NCI-H460 (cell line): ENCODE measurements at regions not wholly inside any gene's neighbourhood (a gene's known extent, or its start where the extent isn't known, plus 50 kb on each side); places are given as distances from the start of the nearest gene placed in this dataset.

ENCODE experiments used
- DNase-seq: peaks from one replicate; pipeline ENCODE4 v3.0.0-alpha.2; 2016; ENCODE audit warnings: low read depth; ENCODE audit errors: extremely low read depth

- no peak for DNase-seq
These were observed 147.9 kb downstream of the IMPG2 start for GRCh38 chr3:101172516-101172915.

GRCh38 chr3:101171681-101172191 lies 148.6 kb downstream of the IMPG2 start:
- DNase-seq: no peak

- DNase-seq: no peak
These were observed 149.4 kb downstream of the IMPG2 start for GRCh38 chr3:101170806-101171558.

- DNase-seq: no peak
These were observed 150.2 kb downstream of the IMPG2 start for GRCh38 chr3:101170062-101170771.

- DNase-seq: no peak
These were observed 150.9 kb downstream of the IMPG2 start for GRCh38 chr3:101169516-101169915.

DNA sequence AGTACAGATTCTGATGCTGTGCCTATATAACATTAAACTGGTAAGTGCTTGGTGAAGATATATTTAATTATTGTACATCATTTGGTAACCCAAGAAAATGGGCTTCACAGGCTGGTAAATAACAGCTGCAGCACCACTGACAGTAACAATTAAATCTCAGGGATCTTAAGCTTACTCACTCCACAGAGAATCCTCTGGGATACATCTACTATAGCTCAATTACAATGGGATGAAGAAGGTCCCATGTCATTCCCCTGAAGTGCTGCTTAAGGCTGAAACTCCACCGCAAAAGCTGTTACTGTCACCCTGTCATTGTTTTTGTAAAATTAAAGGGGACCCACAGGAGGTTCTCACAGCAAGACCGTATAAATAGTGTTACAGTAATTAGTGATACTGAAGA lies 153.0 kb downstream of the IMPG2 start:
- no peak for DNase-seq

DNA sequence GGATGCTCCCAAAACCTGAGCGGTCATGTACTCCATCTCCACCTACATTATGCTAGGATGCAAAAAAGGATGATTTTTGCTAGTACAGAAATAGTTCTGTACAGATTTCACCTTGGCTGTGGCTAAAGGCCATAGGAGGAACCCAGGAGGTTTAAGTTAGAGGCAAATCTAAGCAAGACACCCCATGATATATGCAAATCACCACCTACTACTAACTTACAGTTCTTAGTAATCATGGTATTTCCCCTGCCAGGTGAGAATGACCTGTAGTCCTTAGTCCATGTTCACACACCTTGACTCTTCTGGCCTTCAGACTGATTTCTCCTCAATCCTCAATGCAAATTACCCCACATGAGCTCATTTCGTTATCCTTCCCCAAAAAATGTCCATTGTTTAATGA lies 154.2 kb downstream of the IMPG2 start:
- DNase-seq: no peak

GRCh38 chr3:101163554-101163953 lies 156.8 kb downstream of the IMPG2 start:
- no peak for DNase-seq

DNA sequence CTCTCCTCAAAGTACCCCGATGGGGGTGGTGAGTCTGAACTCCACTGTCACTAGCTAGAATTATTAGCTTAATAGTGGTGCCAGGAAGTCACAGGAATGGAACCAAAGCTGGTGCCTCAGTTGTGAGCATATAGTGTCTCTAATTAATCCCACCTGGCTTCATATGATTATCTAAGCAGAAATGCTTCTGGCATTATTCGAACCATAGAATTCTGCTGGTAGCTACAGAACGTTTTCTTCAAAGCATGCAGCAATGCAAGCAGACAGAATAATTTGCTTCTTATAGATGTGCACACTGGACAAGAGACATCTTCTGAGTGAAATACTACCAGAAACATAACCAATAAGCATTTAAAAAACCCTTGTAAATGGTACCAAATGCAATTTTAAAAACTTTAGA lies 160.9 kb downstream of the IMPG2 start:
- no peak for DNase-seq

DNA sequence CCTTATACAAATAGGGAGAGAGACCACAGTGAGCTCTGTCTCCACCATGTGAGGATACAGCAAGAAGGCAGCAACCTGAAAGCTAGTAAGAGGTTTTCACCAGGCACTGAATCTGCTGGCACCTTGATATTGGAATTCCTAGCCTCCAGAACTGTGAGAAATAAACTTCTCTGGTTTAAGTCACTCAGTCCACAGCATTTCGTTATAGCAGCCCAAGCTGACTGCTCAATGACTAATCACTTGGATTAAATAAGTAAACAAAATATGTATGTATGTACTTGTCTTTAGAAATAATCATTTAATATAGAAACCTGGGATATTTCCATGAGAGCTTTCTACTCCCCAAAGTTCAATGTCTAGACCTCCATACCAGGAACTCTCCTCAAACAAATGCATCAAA lies 162.0 kb downstream of the IMPG2 start:
- DNase-seq: no peak

- no peak for DNase-seq
These were observed 163.5 kb downstream of the IMPG2 start for GRCh38 chr3:101156787-101157345.

- no peak for DNase-seq
These were observed 162.6 kb upstream of the ABI3BP start for GRCh38 chr3:101155825-101156224.

GRCh38 chr3:101154401-101154800 lies 161.2 kb upstream of the ABI3BP start:
- no peak for DNase-seq

DNA sequence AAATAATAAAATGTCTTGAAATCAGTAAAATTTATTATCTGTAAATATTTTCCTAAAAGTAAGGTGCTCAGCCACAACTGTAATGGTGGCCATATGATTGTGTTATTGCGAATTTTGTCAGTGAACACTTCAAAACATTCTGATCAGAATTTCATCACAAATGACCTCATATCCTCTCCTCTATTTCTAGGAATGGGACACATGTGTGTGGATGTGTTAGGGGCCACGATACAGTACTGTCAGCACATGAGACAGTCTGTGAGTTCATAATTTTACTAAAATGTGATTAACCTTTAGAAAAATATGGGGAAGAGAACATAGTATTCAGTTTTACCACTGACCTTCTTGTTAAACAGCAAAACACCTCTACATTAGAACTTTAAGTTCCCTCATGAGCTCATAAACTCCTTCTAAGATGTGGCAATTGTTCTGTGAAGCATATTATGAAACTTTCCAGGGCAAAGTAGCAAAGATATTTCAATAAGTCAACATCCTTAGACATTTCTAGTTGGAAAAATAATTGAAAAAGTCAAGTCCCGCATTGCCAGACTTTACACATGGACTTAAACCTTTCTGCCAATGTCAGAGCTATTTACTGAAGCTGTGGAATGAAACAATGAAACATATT lies 158.2 kb upstream of the ABI3BP start:
- no peak for DNase-seq

DNA sequence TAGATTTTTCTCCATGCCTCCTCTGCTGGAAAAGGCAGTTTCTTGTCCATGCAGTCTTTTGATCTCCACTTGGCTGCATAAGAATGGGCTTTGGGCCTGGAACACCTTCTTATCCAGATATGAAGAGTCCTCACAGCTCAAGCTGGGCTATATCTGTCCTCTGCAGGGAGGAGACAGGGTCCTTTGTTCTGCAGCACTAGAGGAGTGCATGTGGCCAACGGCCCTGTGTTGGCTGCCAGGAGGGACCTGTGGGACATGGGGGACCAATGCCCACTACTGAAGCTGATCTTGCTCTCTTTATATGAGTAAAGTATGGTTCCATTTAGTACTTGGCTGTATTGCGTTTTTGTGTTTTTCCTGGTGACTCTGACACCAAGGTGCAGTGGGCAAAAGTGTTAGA lies 157.3 kb upstream of the ABI3BP start:
- DNase-seq: no peak

- no peak for DNase-seq
These were observed 156.5 kb upstream of the ABI3BP start for GRCh38 chr3:101149707-101150106.

DNA sequence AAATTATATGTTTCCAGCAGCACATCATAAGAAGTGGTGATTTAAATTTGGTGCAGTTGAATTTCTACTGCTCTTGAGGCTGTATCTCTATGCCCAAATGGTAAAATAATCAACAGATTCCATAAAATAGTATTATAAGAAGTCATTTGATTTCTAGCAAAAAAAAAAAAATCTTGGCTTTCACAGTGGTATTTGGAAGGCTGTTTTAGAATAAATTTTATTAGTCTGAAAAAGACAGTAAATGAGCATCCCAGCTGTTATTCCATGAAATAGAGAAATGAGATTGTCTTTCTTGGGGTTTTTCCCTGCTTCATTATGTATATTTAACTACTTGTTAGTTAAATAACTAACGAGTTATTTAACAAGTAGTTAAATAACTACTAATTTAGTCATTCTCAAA lies 156.0 kb upstream of the ABI3BP start:
- DNase-seq: no peak

DNA sequence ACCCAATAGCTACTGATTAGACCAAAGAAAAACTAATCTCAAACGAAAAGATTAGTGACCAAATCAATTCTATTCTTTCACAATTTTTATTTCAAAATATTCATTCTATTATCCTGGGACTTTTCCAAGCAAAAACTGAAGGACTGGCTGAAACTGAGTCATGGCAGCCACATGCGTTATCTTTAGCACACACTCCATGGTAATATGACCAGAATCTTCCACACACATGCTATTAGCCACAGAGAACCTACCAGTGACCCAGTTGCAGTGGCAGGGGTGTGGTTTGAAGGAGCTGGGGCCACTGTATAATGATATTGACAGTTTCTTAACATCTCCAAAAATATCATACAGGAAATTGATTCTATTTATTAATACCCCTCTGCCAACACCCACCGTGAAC lies 154.8 kb upstream of the ABI3BP start:
- DNase-seq: no peak

- DNase-seq: peak; percentile 25
These were observed 153.7 kb upstream of the ABI3BP start for GRCh38 chr3:101146946-101147345.

DNA sequence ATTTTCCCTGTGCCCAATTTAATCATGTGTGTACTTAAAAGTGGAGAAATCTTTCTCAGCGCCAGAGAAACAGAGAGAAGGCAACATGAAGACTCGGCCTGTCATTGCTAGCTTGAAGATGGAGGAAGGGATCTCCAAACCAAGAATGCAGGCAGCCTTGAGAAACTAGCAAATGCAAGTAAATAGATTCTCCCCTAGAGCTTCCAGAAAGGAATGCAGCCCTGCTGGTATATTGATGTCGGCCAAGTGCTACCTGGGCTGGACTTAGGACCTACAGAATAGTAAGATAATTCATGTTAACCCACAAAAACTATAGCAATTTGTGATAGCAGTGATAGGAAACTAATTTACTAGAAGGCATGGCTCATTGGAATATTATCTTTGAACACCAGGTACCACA lies 150.9 kb upstream of the ABI3BP start:
- DNase-seq: no peak

- no peak for DNase-seq
These were observed 149.8 kb upstream of the ABI3BP start for GRCh38 chr3:101143012-101143411.
